ENCODE measurements at regions not wholly inside any gene's neighbourhood (a gene's known extent, or its start where the extent isn't known, plus 50 kb on each side); places are given as distances from the start of the nearest gene placed in this dataset.

DNA sequence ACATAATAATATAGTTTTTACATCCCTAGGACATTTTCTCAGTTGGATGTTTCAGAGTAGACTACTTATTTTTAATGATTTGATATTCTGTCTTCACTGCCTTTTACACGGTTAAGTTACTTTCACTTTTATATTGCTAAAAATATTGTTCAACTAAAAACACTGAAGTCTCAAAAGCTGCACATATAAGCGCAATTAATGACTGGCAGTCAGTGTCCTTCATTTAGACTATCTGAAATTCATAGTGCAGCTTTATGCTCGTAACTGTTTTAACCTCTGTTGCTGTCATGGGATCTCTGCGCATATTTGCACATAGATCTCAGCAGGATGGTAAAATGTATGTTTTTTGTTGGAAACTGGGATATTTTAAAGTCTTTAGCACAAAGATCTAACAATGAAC is 864.3 kb downstream of the SLITRK6 start:
- no peak for TF ChIP-seq GATA2 (IDR thresholded peaks at IDR 0.05; ENCODE audit: low read depth, low read length)
- TF ChIP-seq GATA3 (IDR thresholded peaks at IDR 0.05; ENCODE audit: low read depth, low read length) = no peak
